ENCODE measurements at regions not wholly inside any gene's neighbourhood (a gene's known extent, or its start where the extent isn't known, plus 50 kb on each side); places are given as distances from the start of the nearest gene placed in this dataset.

- TF ChIP-seq ZBTB33 (IDR thresholded peaks at IDR 0.05) (no peak), RXRA (IDR thresholded peaks at IDR 0.05) (no peak)
Measured at GRCh38 chr5:155792873-155793272, 534.1 kb upstream of the SGCD start (continued).

GRCh38 chr5:155794795-155795194 is 532.2 kb upstream of the SGCD start:
- H3K9ac ChIP-seq (ENCODE audit: low read depth in 1 of 2, low read length in 2 of 2), result no peak overlapping the region
- no peaks in the 10 kb centered on the region for H3K36me3 ChIP-seq (ENCODE audit: control insufficient read depth in 4 of 4, insufficient read depth in 3 of 4, low read depth in 1 of 4, low read length in 3 of 4)
- H3K27me3 ChIP-seq (ENCODE audit: control insufficient read depth in 4 of 4, insufficient read depth in 4 of 4, low read length in 3 of 4), result no peaks in the 10 kb centered on the region
- no peak for TF ChIP-seq ATF3 (IDR thresholded peaks at IDR 0.05)
- no peak for TF ChIP-seq JUND (IDR thresholded peaks at IDR 0.05)
- no peak for TF ChIP-seq FOXA2 (IDR thresholded peaks at IDR 0.05)
- TF ChIP-seq GABPA (IDR thresholded peaks at IDR 0.05 in 1 of 2, conservative IDR thresholded peaks at IDR 0.05 in 1 of 2), result no peak
- TF ChIP-seq RXRA (IDR thresholded peaks at IDR 0.05), result no peak
- no peak for TF ChIP-seq NR2F2 (IDR thresholded peaks at IDR 0.05)
- TF ChIP-seq SP1 (IDR thresholded peaks at IDR 0.05), result no peak
- no peak for TF ChIP-seq FOXA1 (IDR thresholded peaks at IDR 0.05)
- TF ChIP-seq HNF4A (conservative IDR thresholded peaks at IDR 0.05), result no peak
- no peak for TF ChIP-seq REST (IDR thresholded peaks at IDR 0.05)
- no peak for TF ChIP-seq RAD21 (IDR thresholded peaks at IDR 0.05)
- TF ChIP-seq TAF1 (conservative IDR thresholded peaks at IDR 0.05), result no peak
- TF ChIP-seq ZBTB33 (IDR thresholded peaks at IDR 0.05), result no peak
- no peak for DNase-seq (ENCODE audit: low spot score)
- H3K27ac ChIP-seq (ENCODE audit: low read depth in 1 of 2, low read length in 2 of 2), result no peak overlapping the region
- peaks cover 2 to 25% (median 8%) of the 10 kb centered on the region in 4 donors for H3K9me3 ChIP-seq (ENCODE audit: control insufficient read depth in 4 of 4, low read length in 3 of 4)
- no peak overlapping the region for H3K4me3 ChIP-seq (ENCODE audit: low read depth in 1 of 3, low read length in 3 of 3)
- no peaks in the 10 kb centered on the region for H3K4me1 ChIP-seq (ENCODE audit: control insufficient read depth in 4 of 4, insufficient read depth in 4 of 4, low read length in 3 of 4)

GRCh38 chr5:155799308-155799707 is 527.7 kb upstream of the SGCD start:
- Histone ChIP-seq H3K9ac (ENCODE audit: low read depth in 1 of 2, low read length in 2 of 2) (no peak overlapping the region), H3K27me3 (ENCODE audit: control insufficient read depth in 4 of 4, insufficient read depth in 4 of 4, low read length in 3 of 4) (no peaks in the 10 kb centered on the region), H3K4me1 (ENCODE audit: control insufficient read depth in 4 of 4, insufficient read depth in 4 of 4, low read length in 3 of 4) (no peaks in the 10 kb centered on the region), H3K27ac (ENCODE audit: low read depth in 1 of 2, low read length in 2 of 2) (no peak overlapping the region), H3K36me3 (ENCODE audit: control insufficient read depth in 4 of 4, insufficient read depth in 3 of 4, low read depth in 1 of 4, low read length in 3 of 4) (no peaks in the 10 kb centered on the region), H3K4me3 (ENCODE audit: low read depth in 1 of 3, low read length in 3 of 3) (no peak overlapping the region), H3K9me3 (ENCODE audit: control insufficient read depth in 4 of 4, low read length in 3 of 4) (peaks cover 0 to 13% (median 2%) of the 10 kb centered on the region in 4 donors)
- TF ChIP-seq SP1 (IDR thresholded peaks at IDR 0.05) (no peak), EGR1 (IDR thresholded peaks at IDR 0.05; ENCODE audit: low read depth in 2 of 2) (no peak), YY1 (IDR thresholded peaks at IDR 0.05) (no peak), MAX (IDR thresholded peaks at IDR 0.05) (no peak), TAF1 (conservative IDR thresholded peaks at IDR 0.05) (no peak), FOXA2 (IDR thresholded peaks at IDR 0.05) (no peak), JUND (IDR thresholded peaks at IDR 0.05) (no peak), ZBTB33 (IDR thresholded peaks at IDR 0.05) (no peak), CTCF (IDR thresholded peaks at IDR 0.05; ENCODE audit: low read depth, low read length, missing input control) (no peak), GABPA (IDR thresholded peaks at IDR 0.05 in 1 of 2, conservative IDR thresholded peaks at IDR 0.05 in 1 of 2) (no peak), HNF4G (IDR thresholded peaks at IDR 0.05) (no peak), RAD21 (IDR thresholded peaks at IDR 0.05) (no peak)
- WGBS, result 65% methylated on average over 6 of the region's 6 CpGs
- DNase-seq (ENCODE audit: low spot score), result no peak

All from liver (tissue), 8 donors.